ENCODE measurements at regions not wholly inside any gene's neighbourhood (a gene's known extent, or its start where the extent isn't known, plus 50 kb on each side); places are given as distances from the start of the nearest gene placed in this dataset.

DNA sequence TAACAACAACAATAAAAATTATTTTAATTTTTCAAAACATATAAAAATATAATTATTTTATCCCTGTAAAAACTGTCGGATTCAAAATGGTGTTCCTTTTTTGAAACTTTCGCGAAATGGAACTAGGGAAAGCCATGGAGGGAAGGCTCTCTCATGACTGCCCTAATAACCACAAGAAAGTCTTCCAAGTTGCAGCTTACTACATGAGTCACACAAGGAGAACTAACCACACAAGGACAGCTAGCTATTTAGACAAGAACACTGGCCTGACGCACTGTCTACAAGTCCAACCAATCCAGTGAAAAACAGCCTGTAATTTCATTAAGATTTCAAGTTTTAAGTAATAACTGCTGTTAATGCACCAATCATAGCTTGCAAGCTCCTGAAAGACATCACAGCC is 319.2 kb upstream of the PCDH9 start:
- Histone ChIP-seq H3K4me2 (ENCODE audit: low read length) (no peak overlapping the region), H3K36me3 (ENCODE audit: control insufficient read depth, low read length) (no peaks in the 10 kb centered on the region), H3K4me1 (ENCODE audit: control insufficient read depth, low read length) (no peaks in the 10 kb centered on the region), H3K27ac (ENCODE audit: low read depth, low read length) (no peak overlapping the region), H3K9me3 (ENCODE audit: control insufficient read depth, insufficient read depth, low read length) (no peaks in the 10 kb centered on the region), H3K79me2 (ENCODE audit: control insufficient read depth, low read length) (no peaks in the 10 kb centered on the region), H3K4me3 (ENCODE audit: low read length) (no peak overlapping the region), H3K27me3 (ENCODE audit: control insufficient read depth, low read length) (no peaks in the 10 kb centered on the region), H3K9me2 (replicated peaks; ENCODE audit: control insufficient read depth, low read length) (no peaks in the 10 kb centered on the region), H3F3A (ENCODE audit: control insufficient read depth, insufficient read depth) (no peaks in the 10 kb centered on the region), H4K20me1 (ENCODE audit: control insufficient read depth, insufficient read depth, low read depth, low read length) (no peaks in the 10 kb centered on the region)
- TF ChIP-seq CTCF (IDR thresholded peaks at IDR 0.05; ENCODE audit: low read depth, low read length, poor library complexity, severe bottlenecking) (no peak), EZH2phosphoT487 (IDR thresholded peaks at IDR 0.05; ENCODE audit: borderline replicate concordance, low read length) (no peak)

- no peaks in the 10 kb centered on the region for H3K36me3 ChIP-seq (ENCODE audit: control insufficient read depth, low read length)
- H3K9me3 ChIP-seq (ENCODE audit: control insufficient read depth, insufficient read depth, low read length): no peaks in the 10 kb centered on the region
- no peaks in the 10 kb centered on the region for H3F3A ChIP-seq (ENCODE audit: control insufficient read depth, insufficient read depth)
- no peaks in the 10 kb centered on the region for H3K27me3 ChIP-seq (ENCODE audit: control insufficient read depth, low read length)
- no peaks in the 10 kb centered on the region for H3K9me2 ChIP-seq (replicated peaks; ENCODE audit: control insufficient read depth, low read length)
- no peaks in the 10 kb centered on the region for H3K4me1 ChIP-seq (ENCODE audit: control insufficient read depth, low read length)
- TF ChIP-seq EZH2phosphoT487 (IDR thresholded peaks at IDR 0.05; ENCODE audit: borderline replicate concordance, low read length) (no peak), CTCF (IDR thresholded peaks at IDR 0.05; ENCODE audit: low read depth, low read length, poor library complexity, severe bottlenecking) (no peak)
- H3K4me2 ChIP-seq (ENCODE audit: low read length): no peak overlapping the region
- H3K27ac ChIP-seq (ENCODE audit: low read depth, low read length): no peak overlapping the region
- no peaks in the 10 kb centered on the region for H4K20me1 ChIP-seq (ENCODE audit: control insufficient read depth, insufficient read depth, low read depth, low read length)
- H3K4me3 ChIP-seq (ENCODE audit: low read length): no peak overlapping the region
- no peaks in the 10 kb centered on the region for H3K79me2 ChIP-seq (ENCODE audit: control insufficient read depth, low read length)
Measured at GRCh38 chr13:67538906-67539305, 308.8 kb upstream of the PCDH9 start.

- no peaks in the 10 kb centered on the region for H3K9me2 ChIP-seq (replicated peaks; ENCODE audit: control insufficient read depth, low read length)
- H3K4me1 ChIP-seq (ENCODE audit: control insufficient read depth, low read length): no peaks in the 10 kb centered on the region
- H3K36me3 ChIP-seq (ENCODE audit: control insufficient read depth, low read length): no peaks in the 10 kb centered on the region
- H3K79me2 ChIP-seq (ENCODE audit: control insufficient read depth, low read length): no peaks in the 10 kb centered on the region
- H3F3A ChIP-seq (ENCODE audit: control insufficient read depth, insufficient read depth): no peaks in the 10 kb centered on the region
- H3K27me3 ChIP-seq (ENCODE audit: control insufficient read depth, low read length): no peaks in the 10 kb centered on the region
- TF ChIP-seq EZH2phosphoT487 (IDR thresholded peaks at IDR 0.05; ENCODE audit: borderline replicate concordance, low read length) (no peak), CTCF (IDR thresholded peaks at IDR 0.05; ENCODE audit: low read depth, low read length, poor library complexity, severe bottlenecking) (no peak)
- no peaks in the 10 kb centered on the region for H3K9me3 ChIP-seq (ENCODE audit: control insufficient read depth, insufficient read depth, low read length)
- H3K27ac ChIP-seq (ENCODE audit: low read depth, low read length): no peak overlapping the region
- no peak overlapping the region for H3K4me3 ChIP-seq (ENCODE audit: low read length)
- H3K4me2 ChIP-seq (ENCODE audit: low read length): no peak overlapping the region
- no peaks in the 10 kb centered on the region for H4K20me1 ChIP-seq (ENCODE audit: control insufficient read depth, insufficient read depth, low read depth, low read length)
Measured at GRCh38 chr13:67520886-67521285, 290.8 kb upstream of the PCDH9 start.

GRCh38 chr13:67519356-67519755 is 289.2 kb upstream of the PCDH9 start:
- Histone ChIP-seq H3K79me2 (ENCODE audit: control insufficient read depth, low read length) (no peaks in the 10 kb centered on the region), H3K4me1 (ENCODE audit: control insufficient read depth, low read length) (no peaks in the 10 kb centered on the region), H3K36me3 (ENCODE audit: control insufficient read depth, low read length) (no peaks in the 10 kb centered on the region), H3K4me3 (ENCODE audit: low read length) (no peak overlapping the region), H3K27me3 (ENCODE audit: control insufficient read depth, low read length) (no peaks in the 10 kb centered on the region), H3K9me3 (ENCODE audit: control insufficient read depth, insufficient read depth, low read length) (no peaks in the 10 kb centered on the region), H3K27ac (ENCODE audit: low read depth, low read length) (no peak overlapping the region), H3K4me2 (ENCODE audit: low read length) (no peak overlapping the region), H3F3A (ENCODE audit: control insufficient read depth, insufficient read depth) (no peaks in the 10 kb centered on the region), H3K9me2 (replicated peaks; ENCODE audit: control insufficient read depth, low read length) (no peaks in the 10 kb centered on the region), H4K20me1 (ENCODE audit: control insufficient read depth, insufficient read depth, low read depth, low read length) (no peaks in the 10 kb centered on the region)
- no peak for TF ChIP-seq CTCF (IDR thresholded peaks at IDR 0.05; ENCODE audit: low read depth, low read length, poor library complexity, severe bottlenecking)
- TF ChIP-seq EZH2phosphoT487 (IDR thresholded peaks at IDR 0.05; ENCODE audit: borderline replicate concordance, low read length): no peak

Measured in DOHH2 (cell line).